Left ventricle myocardium inferior (tissue), 1 donor: ENCODE measurements at regions not wholly inside any gene's neighbourhood (a gene's known extent, or its start where the extent isn't known, plus 50 kb on each side); places are given as distances from the start of the nearest gene placed in this dataset.
A peak's percentile ranks its signal among the peaks of the same experiment; 100 is the strongest.

Source experiments
- DNase-seq: peaks from one replicate; pipeline ENCODE4 v3.0.0-alpha.2; 2020
- H3K27ac ChIP-seq: fragments of 200-600 bp; replicated peaks from 2 replicates; pipeline ENCODE4 v1.8.0; 2021
- H3K27me3 ChIP-seq: fragments of 200-600 bp; 2 replicates; pipeline ENCODE4 v1.8.0; 2021; ENCODE audit warnings: low read depth
- H3K36me3 ChIP-seq: fragments of 200-600 bp; 2 replicates; pipeline ENCODE4 v1.8.0; 2021
- H3K4me1 ChIP-seq: fragments of 200-600 bp; 2 replicates; pipeline ENCODE4 v1.8.0; 2021
- H3K4me3 ChIP-seq: fragments of 200-600 bp; 2 replicates; pipeline ENCODE4 v1.8.0; 2021; ENCODE audit warnings: mild to moderate bottlenecking, moderate library complexity
- H3K9me3 ChIP-seq: fragments of 200-600 bp; replicated peaks from 2 replicates; pipeline ENCODE4 v1.8.0; 2021
- intact Hi-C: fragments of 100-400 bp; cut with micrococcal nuclease; formaldehyde crosslinking; loops from one replicate; pipeline ENCODE4 v1.11.0; 2022
- TF ChIP-seq, protein P1 (sequence below): fragments of 200-600 bp; IDR thresholded peaks from 2 replicates; pipeline ENCODE4 v1.8.0; 2021; ENCODE audit warnings: antibody characterized with exemption, mild to moderate bottlenecking, borderline replicate concordance
- donor health status: DM: no; HTN: yes; CAD: no; lungs with severe emphysema.

DNA sequence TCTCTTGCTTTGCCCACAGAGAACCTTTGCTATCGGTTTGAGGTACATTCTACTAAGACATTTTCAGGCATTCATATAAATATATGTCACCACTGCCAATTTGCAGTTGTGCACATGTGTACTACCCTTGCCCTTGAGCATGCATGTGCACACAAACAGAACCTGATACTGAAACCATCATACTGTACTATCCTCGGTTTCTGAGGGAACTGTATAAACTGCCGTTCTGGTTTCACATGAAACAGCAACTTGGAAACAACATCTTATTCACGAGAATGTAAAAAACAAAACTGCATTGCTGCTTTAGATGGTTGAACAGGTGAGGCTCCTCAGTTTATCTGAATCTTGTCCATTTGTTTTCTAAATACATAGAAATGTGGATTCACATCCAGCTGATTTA is 151.2 kb upstream of the TMEM170B start:
- DNase-seq = no peak
- peaks cover 21% of the 10 kb centered on the region for H3K27me3 ChIP-seq
- H3K9me3 ChIP-seq = no peaks in the 10 kb centered on the region
- H3K4me3 ChIP-seq = no peak overlapping the region
- intact Hi-C loops = no loop called here
- H3K4me1 ChIP-seq = peaks cover 26% of the 10 kb centered on the region
- H3K27ac ChIP-seq = no peak overlapping the region
- H3K36me3 ChIP-seq = no peaks in the 10 kb centered on the region
- TF ChIP-seq, protein P1, sequence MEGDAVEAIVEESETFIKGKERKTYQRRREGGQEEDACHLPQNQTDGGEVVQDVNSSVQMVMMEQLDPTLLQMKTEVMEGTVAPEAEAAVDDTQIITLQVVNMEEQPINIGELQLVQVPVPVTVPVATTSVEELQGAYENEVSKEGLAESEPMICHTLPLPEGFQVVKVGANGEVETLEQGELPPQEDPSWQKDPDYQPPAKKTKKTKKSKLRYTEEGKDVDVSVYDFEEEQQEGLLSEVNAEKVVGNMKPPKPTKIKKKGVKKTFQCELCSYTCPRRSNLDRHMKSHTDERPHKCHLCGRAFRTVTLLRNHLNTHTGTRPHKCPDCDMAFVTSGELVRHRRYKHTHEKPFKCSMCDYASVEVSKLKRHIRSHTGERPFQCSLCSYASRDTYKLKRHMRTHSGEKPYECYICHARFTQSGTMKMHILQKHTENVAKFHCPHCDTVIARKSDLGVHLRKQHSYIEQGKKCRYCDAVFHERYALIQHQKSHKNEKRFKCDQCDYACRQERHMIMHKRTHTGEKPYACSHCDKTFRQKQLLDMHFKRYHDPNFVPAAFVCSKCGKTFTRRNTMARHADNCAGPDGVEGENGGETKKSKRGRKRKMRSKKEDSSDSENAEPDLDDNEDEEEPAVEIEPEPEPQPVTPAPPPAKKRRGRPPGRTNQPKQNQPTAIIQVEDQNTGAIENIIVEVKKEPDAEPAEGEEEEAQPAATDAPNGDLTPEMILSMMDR = no peak

DNA sequence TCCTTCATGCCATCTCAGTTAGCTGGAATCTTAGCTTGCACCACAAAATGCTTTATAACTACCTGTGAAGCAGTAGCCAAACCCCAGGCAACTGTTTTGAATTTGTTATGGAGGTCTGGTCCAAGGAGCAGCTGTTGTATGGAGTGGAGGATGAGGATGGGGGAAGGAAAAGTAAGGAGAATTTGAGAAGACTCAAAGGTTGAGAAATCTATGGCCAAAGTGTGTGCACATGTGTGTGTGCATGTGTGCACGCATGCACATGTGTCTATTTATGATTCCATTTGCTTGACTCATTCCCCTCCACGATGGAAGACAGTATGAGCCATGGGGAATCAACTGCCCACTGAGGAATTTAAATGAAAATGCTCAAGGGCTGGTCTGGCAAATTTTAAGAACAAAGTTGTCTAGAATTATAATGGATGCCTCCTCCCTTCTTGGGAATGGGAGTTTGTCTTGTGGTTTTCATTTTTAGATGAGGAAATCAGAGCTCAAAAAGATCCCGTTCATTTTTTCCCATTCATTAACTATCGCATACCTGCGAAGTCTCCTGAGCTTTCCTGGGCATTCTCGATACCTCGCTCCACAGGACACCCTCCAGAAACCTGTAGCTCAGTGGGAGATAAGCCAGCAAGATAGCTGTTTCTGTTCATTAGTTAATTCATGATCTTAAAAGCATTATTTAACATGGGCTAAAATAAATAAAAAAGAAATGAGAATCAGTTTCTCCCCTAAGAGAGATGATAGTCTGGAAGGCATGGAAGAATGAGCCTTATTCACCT is 152.3 kb upstream of the NEDD9 start:
- Histone ChIP-seq H3K4me1 (peaks cover 24% of the 10 kb centered on the region), H3K27me3 (peaks cover 17% of the 10 kb centered on the region), H3K4me3 (no peak overlapping the region), H3K9me3 (no peaks in the 10 kb centered on the region), H3K27ac (no peak overlapping the region), H3K36me3 (no peaks in the 10 kb centered on the region)
- DNase-seq = no peak
- intact Hi-C loops = no loop called here
- TF ChIP-seq, protein P1 = no peak

DNA sequence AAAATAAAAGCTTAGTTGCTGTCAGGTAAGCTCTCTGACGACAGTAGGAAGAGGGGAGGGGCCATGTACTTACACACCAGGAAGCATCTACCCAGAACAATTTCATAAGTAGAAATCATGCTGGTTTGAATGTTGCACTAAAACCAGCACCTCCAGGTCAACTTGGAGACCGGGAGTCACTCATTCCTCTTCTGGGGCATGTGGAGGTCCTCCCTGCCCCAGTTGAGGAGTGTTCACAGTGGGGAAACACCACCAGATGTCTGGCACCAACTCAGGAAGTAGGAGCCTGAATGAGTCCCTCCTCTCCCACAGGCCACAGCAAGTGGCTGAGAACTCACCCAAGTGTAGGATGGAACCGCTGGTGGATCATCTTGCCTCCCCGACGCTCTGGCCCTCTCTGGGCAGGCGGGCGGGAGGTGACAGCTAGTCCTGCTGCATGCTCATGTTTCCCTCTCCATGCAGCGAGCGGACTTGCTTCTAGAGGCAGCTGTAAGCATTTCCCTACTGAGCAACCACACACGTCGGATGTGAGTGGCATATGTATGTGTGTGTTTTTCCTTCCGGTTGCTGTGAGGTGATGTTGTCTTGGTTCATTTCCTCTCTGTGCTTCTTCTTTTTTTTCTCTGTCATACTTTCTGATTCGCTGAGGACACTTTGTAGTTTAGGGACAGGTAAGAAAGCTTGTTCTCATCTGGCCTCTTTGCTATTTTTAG is 149.5 kb upstream of the NEDD9 start:
- Histone ChIP-seq H3K9me3 (peaks cover 5% of the 10 kb centered on the region), H3K27me3 (no peaks in the 10 kb centered on the region), H3K36me3 (no peaks in the 10 kb centered on the region), H3K4me3 (peak overlapping the region; percentile 23), H3K27ac (peak overlapping the region; percentile 58), H3K4me1 (peaks cover 15% of the 10 kb centered on the region)
- intact Hi-C loops = no loop called here
- no peak for DNase-seq
- TF ChIP-seq, protein P1 = no peak

DNA sequence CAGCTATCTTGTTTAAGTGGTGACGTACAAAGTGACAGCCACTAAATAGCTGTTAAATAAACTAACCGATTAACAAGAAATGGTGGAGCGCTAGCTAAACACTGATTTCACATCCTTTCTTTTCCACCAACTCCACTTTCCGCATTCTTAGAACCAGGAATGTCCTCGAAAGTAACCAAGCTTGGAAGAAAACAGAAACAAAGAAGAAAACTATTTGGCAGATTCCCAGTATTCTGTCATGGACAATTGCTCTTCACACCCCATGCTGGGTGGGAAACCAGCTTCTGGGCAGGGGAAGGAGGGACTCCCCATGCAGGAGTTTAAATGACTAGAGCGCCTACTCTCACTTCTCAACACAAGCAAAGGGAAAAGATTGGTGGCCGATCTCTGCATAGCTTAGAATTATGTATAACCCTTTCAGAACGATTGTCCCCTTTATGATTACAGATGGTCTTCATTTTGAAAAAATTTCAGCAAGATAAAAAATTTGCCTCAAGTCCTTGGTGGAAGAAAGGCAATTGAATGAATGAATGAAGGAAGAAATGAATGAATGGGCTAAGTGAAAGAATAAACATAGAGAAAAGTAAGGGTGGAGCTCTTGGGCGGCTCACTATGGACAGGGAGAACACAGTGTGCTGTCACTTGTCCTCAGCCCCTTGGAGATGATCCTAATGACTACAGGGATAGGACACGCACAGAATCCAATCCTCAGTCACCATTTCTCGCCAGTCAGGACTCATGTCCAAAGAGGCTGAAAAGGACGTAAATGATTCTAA is 148.7 kb upstream of the NEDD9 start:
- DNase-seq = no peak
- H3K9me3 ChIP-seq = peaks cover 5% of the 10 kb centered on the region
- H3K27me3 ChIP-seq = no peaks in the 10 kb centered on the region
- peak overlapping the region; percentile 58 for H3K27ac ChIP-seq
- H3K4me3 ChIP-seq = no peak overlapping the region
- intact Hi-C loops = no loop called here
- TF ChIP-seq, protein P1 = no peak
- peaks cover 10% of the 10 kb centered on the region for H3K4me1 ChIP-seq
- H3K36me3 ChIP-seq = no peaks in the 10 kb centered on the region

DNA sequence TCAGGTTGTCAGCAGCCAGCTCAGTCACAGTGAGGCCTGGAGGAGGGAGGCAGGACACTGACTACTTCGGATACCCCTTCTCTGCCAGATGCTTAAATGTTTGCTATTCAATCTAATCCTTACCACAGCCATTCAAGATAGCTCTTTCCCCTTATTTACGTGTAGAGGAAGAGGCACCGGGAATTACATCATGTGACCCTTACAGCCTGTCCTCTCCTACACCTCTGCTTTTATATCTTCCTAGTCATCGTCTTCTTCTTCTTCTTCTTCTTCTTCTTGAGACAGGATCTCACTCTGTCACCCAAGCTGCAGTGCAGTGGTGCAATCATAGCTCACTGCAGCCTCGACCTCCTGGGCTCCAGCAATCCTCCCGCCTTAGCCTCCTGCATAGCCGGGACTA is 148.1 kb upstream of the NEDD9 start:
- no peak for DNase-seq
- TF ChIP-seq, protein P1 = no peak

More for the DNA sequence above, 148.1 kb upstream of the NEDD9 start:
- Histone ChIP-seq H3K4me3 (no peak overlapping the region), H3K27ac (no peak overlapping the region), H3K9me3 (peaks cover 5% of the 10 kb centered on the region), H3K36me3 (no peaks in the 10 kb centered on the region), H3K27me3 (no peaks in the 10 kb centered on the region), H3K4me1 (peaks cover 10% of the 10 kb centered on the region)
- intact Hi-C loops = no loop called here
